NCI-H146 treated with DMSO at 0.1 percent for 48 hours (cell line): ENCODE measurements at regions not wholly inside any gene's neighbourhood (a gene's known extent, or its start where the extent isn't known, plus 50 kb on each side); places are given as distances from the start of the nearest gene placed in this dataset.
"Not testable (repeated sequence)": the region's sequence is repeated elsewhere in the genome, so short reads cannot be mapped to it uniquely, and the experiment has no call there.

Experiments used
- DNase-seq: peaks from one replicate; lab custom pipeline; 2025; ENCODE audit not compliant: unreplicated experiment; lab: John Stamatoyannopoulos, UW

DNA sequence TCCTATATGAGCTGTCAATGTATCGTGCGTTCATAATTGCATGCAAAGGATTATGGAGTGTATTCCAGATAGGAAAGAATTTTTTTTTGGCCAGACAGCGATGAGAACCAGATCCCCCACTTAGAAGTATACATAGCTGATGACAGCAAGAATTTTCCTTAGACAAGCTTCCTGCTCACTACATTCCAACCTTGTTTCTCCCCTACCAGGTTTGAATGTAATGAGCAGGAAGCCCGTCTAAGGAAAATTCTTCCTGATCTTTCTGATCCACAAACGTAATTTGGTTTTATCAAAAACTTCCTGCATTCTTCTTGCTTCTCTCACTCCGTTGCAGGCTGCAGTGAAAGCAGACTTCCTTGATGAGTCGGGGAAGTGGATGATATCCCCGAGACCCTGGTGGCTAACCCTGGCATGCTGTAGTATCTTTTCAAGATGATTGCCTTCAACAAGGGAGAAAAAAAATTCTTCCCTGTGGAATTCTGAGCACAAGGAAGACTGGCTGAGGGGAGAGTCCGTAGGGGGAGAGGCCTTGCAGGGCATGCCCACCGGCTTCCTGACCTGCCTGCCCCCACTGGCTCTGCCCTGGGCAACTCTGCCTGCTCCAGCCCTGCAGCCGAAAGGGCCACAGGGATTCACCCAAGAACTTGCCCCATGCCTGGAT, 243.1 kb downstream of the TLE3 start:
- DNase-seq, result no peak

DNA sequence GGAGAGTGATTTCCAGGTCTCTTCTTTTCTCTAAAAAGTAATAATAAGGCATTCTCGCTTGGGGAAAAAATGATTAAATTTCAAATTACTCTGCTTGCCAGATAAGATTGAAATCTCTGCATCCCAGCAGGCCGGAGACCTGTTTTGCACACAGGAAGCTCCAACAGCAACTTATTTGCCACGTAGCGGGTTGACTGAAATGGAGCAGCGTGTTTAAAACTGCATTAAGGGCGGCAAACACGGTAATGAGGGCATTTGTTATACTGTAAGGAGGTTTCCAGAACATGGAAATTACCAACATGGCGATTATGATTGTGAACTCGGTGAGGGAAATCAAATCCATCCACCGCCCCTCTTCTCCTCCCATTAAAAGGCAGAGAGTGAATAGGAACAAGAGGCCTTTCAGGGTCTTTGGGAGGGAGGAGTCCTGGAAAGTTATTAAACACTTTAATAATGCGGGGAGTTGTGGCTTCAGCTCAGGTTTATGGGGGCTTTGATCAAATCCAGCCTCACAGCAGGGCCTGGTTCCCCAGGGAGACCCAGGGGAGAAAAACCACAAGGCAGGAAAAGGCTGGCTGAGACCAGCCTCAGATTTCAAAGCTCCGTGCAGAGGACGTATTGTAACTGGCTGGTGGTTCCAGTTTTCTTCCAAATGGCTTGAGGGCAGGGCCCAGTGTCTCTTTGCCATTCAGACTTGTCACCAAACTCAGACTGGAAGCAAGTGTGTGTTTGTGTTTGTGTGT, 242.3 kb downstream of the TLE3 start:
- no peak for DNase-seq

DNA sequence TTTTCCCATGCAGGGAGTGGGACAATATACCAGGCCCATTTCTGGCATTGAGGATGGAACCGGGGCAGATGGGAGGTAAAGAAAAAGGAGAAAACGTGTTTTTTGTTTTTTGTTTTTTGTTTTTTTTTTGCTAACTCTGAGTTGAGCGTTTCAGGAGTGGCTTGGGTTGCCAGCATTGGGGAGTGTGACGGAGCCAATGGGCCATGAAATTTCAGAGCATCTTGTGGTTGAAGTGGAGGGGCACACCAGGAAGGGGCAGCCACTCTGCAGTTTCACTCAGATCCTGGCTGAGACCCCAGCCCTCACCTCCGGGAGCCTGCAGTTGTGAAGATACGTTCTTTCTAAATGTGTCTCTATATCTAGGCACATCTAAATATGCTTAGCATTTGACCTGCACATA, 240.5 kb downstream of the TLE3 start:
- DNase-seq, result no peak

DNA sequence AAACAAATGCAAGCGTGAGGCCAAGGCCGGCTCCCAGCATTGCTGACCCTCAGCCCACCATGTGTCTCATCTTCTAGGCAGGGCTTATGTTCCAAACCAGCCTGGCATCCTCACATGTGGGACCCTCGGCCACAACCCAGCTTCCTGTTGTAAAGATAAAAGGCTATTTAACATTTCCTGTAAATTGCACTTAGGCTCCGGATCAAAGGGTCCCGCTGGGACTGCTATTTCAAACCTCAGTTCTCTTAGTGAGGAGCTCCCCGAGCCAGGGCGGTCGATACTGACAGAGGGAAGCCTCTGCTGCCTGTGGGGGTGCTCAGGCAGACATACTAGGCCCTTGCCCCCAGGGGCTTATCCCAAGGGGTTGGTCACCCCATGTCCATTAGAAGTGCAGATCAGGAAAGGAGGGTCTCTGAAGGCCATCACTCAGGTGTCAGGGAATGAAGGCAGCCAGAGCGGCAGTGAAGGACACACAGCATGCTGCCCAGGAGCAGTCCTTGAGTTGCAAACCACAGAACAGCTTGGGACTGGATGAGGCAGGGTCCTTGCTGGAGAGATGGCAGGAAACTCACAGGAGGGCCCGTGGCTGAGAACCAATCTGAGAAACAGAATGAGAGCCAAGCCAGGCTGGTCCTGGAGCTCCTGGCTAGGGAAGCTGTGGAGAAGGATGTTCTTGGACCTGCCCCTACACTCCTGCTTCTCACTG, 239.9 kb downstream of the TLE3 start:
- no peak for DNase-seq

DNA sequence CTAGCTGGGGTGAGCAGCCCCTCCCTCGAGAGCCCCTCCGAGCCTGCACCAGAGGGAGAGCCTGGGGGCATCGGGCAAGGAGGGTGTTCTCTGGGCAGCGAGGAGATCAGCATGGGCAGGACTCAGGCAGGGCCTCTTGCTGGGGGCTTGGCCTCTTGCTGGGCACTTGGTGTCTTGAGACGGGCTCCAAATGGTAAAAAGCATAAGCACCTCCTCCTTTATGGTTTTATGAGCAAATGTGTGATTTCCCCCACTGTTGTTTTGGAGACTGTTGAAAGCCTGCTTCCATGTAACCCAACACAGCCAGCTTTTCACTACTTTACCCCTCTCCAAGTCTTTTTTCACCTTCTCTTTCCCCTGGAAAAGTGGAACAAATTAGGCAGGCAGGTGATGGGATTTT, 239.3 kb downstream of the TLE3 start:
- no peak for DNase-seq

DNA sequence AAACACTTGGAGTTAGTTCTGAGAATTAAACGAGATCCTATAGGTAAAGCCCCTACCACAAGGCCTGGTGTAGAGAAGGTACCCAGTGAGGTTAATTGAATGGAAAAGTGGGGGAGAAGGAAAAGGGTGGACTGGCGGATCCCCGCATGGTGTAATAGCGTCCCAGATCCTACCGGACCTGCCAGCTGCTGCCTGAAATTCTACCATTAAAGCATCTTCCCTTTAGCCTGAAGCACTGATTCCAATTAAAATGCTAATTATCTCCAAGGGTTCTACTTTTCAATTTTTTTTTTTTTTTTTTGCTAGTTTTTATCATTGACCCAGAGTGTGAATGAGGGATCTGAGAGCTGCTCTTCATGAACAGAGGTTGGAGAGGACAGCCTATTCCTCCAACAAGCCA, 237.9 kb downstream of the TLE3 start:
- no peak for DNase-seq

DNA sequence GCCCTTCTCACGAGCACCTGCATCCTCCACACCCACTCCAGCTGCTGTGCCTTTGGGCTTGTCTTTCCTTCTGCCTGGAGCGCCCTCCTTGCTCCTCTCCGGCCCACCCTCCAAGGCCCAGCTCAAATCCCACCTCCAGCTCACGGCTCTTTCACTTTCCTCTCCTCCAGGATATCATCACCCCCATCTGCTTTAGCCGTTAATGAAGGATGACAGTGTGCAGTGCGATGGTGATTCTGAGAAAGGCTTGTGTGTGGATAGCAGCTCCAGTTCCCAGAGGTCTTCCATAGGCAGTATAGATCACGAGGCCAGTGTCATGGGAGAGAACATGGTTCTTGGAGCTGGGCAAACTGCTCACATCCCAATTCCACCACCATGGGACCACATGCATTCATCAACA, 237.4 kb downstream of the TLE3 start:
- DNase-seq, result no peak

DNA sequence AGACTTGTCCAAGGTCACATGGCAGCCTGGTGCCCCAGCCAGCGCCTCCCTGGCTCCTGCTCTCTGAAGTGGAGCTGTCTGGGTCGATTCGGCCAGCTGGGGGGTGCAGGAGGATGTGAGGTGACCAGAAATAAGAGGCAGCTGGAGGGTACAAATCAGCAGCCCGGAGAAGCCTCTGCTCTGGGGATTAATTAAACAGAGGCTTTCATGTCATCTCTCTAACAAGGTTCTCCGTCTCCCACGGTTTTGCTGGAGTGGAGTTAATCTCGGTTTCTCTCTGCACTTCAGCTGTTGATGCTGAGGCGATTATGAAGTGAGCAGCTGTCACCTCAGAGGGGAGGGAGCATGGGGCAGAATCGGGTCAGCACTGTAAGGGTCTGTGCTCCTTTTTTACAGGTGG, 236.8 kb downstream of the TLE3 start:
- no peak for DNase-seq

DNA sequence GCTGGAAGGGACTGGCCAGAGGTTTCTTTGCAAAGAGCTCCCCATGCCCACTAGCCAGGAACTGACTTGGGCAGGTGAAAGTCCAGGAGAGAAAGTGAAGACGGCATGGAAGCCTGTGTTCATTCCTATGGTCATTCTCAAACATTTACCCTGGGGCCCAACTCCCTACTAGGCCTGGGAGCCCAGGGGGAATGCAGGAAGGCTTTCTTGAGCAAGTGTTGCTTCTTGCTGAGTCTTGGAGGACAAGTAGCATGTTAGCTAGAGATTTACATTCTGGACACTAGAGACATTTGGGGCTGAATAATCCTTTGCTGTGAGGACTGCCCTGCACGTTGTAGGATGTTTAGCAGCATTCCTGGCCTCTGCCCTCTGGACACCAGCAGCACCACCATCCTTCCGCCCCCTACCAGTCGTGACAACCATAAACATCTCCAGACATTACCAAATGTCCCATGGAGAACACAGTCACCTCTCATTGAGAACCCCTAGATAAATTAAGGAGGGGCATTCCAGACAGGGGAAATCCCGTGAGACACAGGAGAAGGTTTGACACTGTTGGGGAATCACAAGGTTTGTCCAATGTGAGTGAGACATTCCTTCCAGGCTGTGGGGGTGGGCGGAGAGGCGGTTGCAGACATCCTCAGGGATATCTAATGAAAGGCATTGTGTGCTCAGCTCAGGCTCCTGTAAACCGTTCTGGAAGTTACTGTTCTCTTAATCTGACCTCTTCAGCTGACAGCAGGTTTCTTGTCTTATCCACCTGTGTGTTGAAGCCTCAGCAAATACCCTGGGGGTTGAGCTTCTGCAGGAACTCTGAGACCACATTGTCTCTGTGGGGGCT, 236.2 kb downstream of the TLE3 start:
- DNase-seq, result no peak

DNA sequence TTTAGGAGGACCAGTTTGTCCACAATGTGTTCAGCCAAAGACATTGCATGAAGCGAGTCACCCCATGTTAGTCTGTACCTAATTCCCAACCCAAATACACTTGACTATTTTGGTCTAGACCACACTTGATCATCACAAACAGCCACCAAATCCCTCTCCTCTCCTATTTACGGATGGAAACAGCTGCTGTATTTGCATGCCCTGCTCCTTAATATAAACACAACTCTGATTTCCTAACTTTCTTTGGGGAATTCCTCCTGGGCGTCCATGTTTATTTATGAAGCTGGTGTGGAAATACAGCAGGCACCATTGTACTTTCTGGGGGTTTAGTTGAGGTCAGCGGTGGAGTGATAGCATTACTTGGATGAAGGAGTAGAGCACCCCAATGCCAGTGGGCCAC, 235.2 kb downstream of the TLE3 start:
- DNase-seq, result no peak

DNA sequence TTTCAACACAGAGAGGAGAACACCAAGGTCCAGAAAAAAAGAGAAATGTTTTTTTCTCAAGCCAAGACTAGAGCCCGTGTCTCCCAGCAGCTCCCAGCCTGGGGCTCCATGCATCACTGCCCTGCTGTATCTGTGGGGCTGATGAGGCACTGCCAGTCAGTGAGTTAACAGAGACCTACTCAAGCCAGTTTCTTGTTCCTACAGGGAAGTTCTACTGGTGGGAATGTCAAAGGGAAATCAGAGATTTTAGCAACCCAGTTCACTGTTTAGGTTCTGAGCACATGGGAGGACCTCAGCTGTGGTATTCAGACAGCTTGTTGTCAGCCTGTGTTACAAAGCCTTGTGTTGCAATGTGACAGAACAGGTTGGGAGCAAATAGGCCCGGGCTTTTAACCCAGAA, 234.3 kb downstream of the TLE3 start:
- DNase-seq, result no peak

DNA sequence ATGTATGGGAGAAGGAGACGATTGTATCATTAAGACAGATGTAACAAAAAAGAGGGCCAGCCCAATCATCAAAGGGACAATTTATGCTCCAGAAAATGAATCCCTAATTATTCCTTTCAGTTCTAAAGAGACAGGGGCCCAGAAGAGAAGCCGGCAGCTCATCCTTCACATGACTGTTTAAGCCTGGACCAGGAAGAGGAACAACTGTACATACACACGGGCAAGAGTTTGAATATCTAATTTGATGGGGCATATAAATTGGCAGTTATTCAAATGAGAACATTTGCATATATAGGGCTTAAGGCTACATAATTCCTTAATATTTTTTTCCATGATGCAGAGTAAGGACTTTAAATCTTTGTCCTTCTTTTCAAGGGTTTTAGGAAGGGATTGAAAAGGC, 232.3 kb downstream of the TLE3 start:
- no peak for DNase-seq

DNA sequence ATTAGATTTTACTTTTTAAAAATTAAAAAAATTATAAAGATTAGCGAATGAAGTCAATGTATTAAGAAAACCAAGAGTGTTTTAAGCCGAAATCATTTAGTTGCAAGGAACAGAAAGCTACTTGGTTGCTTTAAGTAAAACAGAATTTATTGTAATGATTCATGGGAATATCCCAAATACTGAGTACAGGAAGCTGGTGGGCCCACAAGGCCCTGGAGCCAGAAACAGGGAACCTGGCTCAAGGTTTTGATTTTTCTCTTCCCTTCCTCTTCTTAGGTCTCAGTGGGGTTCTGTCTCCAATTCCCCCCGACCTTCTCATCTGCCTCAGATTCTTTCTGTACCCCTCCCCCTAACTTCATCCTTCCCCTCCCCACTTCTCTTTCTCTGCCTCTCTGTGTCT, 229.0 kb downstream of the TLE3 start:
- no peak for DNase-seq

DNA sequence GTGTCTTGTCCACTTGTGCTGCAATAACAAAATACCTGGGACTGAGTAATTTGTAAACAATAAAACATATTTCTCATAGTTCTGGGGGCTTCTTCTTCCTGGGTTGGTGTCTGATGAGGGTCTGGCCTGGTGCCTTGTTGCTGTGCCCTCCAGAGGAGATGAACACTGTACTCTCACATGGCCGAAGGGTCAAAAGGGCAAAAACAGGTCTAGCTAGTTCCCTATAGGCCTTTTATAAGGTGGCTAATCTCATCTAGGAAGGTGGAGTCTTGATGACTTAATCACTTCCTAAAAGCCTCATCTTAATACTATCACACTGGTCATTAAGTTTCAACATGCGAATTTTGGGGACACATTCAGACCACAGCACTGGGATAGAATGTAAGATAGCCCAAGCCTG, 228.4 kb downstream of the TLE3 start:
- no peak for DNase-seq

DNA sequence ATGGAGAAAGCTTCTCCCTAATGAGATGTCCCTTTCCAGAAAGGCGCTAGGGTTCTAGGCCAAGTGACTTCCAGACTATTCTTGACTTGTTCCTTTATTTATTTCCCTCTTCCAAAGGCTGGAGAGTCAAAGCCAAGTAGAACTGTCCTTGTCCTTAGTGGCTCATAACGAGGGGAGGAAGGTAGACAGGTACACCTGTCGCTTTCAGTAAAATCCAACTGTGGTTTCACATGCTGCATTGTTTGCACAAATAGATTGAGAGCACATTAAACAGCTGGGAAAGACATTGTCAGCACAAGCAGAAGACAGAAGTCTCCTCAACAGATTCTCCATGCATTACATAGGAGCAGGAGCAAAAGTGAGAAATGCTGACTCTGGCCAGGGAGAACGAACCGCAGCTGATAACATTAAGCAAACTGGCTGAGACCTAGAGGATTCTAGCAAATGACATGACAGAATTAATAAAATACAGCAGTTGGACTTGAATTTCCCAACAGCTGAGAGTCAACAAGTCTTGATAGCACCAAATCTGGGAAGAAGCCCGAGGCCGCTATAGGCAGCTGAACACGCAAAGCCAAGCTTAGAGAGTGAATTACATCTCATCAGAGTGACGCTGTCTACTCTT, 227.7 kb downstream of the TLE3 start:
- DNase-seq, result no peak

DNA sequence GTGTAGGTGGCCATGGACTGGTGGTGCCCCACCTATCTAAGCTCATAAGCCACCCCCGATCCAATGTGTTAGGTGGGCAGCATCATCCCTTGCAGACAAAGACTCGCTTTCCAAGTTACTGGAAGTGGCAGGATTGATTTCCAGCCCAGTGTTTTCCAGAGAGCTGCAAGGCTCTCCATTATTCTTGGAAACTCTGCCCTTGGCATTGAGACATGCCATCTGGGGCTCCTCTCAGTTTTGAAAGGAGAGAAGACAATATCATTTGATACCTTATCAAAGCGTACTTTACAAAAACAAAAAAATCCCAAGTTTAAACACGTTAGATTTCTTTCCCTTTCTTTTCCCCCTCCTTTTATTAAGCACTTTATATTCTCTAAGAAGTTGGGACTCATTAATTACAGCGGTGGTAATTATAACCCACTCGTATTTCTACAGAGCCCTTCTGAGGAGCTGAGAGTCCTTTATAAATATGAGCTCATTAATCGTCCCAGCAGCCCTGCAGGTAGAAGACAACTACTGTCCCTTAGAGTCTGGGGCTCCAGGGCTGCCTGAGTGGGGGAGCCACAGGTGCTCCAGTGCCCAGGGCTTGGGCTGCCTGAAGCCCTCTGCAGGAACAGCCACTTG, 226.1 kb downstream of the TLE3 start:
- DNase-seq, result no peak

DNA sequence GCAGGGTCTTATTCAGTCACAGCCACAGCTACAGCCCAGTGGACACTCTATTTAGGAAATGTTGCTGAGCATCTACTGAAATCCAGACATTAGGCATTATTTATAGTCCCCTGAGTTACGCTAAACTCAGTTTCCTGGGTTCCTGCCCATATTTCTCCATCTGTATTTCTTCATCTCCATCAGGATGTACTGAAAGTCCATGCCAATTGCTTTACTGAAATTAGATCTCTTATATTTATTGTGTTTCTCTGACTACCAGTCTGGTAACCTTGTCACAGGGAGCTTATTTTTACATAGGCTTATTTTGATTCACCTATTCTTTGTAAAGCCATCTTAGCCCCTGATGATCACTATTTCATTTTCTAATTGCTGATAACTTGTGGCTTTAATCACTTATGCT, 223.9 kb downstream of the TLE3 start:
- no peak for DNase-seq

DNA sequence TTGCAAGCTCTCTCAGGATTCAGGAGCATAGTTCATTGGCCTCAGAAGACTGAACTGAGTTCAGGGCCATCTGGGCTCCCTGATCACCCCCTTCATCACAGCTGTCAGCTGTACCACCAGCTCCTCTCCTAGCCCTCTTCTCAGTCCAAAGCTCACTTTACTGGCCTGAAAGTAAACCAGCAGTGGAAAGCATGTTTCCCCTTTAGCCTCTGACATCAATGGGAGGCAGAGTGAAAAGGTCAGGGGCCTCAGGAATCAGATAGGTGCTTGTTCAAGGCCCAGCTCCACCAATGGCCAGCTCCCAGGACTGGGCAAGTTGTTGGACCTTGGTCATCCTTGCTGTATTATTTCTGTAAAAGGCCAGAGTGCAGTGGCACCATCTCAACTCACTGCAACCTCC, 223.4 kb downstream of the TLE3 start:
- DNase-seq, result no peak

DNA sequence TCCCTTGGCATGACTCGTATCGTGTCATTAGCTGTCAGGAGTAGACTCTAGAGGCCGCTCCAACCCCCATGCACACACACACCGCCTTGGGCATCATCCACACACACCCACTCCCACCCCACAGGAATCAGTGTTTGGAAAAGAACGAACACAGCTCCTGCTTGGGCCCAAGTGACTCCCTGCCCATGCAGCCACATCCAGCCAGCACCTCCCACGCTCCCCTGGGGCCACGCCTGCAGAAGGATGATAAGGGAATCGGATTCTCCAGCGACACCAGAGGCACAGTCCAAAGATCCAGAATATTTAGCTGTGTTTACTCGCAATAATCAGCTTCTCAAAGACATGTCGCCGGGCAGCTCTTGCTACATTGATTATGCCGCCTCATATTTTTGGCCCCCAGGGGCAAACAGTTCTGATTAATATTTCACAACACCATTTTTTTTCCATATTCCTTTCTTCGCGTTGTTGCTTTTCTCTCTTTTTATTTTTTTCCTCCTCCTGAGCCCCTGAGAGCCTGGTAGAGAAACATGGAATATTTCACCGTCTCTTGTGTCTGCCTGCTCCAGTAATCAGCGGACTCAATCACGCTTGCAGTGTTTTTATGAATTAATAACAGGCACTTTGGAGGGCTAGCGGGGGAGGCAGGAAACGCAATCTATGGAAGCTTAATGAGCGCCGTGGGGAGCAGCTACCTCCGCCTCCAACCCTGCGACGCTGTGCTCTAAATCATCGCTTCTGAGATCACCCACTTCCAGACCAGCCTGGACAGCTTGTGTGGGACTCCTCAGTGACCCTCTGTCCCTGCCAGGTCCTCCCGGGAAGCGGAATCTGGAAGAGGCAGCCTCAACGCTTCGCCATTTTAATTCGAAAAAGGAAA, 221.4 kb downstream of the TLE3 start:
- DNase-seq, result no peak

DNA sequence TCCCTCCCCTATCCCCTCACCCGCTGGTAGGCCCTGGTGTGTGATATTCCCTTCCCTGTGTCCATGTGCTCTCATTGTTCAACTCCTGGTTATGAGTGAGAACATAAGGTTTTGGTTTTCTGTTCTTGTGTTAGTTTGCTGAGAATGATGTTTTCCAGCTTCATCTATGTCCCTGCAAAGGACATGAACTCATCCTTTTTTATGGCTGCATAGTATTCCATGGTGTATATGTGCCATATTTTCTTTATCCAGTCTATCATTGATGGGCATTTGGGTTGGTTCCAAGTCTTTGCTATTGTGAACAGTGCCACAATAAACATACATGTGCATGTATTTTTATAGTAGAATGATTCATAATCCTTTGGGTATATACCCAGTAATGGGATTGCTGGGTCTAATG, 217.8 kb downstream of the TLE3 start:
- DNase-seq, result not testable (repeated sequence)
